ENCODE measurements at regions not wholly inside any gene's neighbourhood (a gene's known extent, or its start where the extent isn't known, plus 50 kb on each side); places are given as distances from the start of the nearest gene placed in this dataset.

DNA sequence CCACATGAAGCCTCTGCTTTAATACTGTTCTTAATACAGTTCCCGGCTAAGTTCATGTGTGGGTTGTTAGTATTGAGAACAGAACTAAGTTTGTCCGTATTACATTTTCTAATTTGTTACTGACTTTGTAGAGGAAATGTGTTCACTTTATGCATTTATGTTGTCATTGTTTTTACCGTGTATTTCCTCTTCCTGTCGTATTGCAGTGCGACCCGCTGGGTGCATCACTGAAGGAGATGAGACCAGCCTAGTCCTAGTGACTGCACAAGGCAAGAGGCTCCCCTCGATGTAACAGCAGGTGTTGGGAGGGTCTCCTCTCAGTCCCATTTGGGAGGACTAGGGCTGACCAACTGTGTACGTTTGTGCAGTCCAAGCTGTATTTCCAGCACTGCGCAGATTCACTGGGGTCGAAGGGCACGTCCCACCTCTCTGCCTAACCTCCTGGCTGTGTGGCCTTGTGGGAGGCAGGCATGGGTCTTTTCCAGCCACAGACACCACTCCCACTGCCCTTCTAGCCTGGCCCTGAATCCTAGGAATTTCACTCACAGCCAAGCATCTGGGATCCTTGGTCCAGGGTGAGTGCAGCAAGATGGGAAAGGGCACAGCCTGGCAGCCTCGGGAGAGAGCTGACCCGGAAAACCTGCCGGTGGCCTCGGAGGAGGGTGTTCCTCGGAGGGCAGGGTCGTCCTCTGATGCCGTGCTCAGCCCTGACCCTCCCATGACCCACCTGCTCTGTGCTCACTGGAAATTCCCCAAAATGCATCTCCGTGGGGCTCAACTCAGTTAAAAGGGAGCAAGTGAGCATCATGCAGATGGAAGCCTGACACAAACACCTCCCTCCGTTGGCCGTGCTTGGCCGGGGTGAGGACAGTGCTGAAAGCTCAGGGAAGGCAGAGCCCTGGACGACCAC lies 63.9 kb upstream of the FAM20C start:
- Histone ChIP-seq H4K20me1 (ENCODE audit: insufficient read depth) (no peaks in the 10 kb centered on the region), H3K4me1 (ENCODE audit: control insufficient read depth in 1 of 2, insufficient read depth in 2 of 2, low read depth in 1 of 2, low read length in 1 of 2) (no peaks in the 10 kb centered on the region; a peak in 1 of 4 replicates), H3K27ac (ENCODE audit: low read depth in 2 of 2, low read length in 1 of 2) (no peak overlapping the region), H3K4me2 (no peak overlapping the region), H3K4me3 (ENCODE audit: low read depth in 2 of 2, low read length in 1 of 2) (no peak overlapping the region), H3K9me2 (no peaks in the 10 kb centered on the region), H3K36me3 (replicated peaks in 1 of 2; ENCODE audit: control insufficient read depth in 1 of 2, insufficient read depth in 2 of 2, low read length in 1 of 2) (no peaks in the 10 kb centered on the region), H3K27me3 (ENCODE audit: insufficient read depth) (no peaks in the 10 kb centered on the region), H3K9ac (no peak overlapping the region), H3F3A (replicated peaks; ENCODE audit: insufficient read depth) (no peaks in the 10 kb centered on the region), H3K9me3 (no peaks in the 10 kb centered on the region), H2AFZ (ENCODE audit: low read depth) (no peak overlapping the region), H3K79me2 (ENCODE audit: insufficient read depth) (no peaks in the 10 kb centered on the region)
- TF ChIP-seq NRF1 (IDR thresholded peaks at IDR 0.05; ENCODE audit: low read depth, low read length) (no peak), POLR2AphosphoS5 (IDR thresholded peaks at IDR 0.05; ENCODE audit: low read depth, low read length) (no peak), GATA2 (CRISPR knock-in tag; IDR thresholded peaks at IDR 0.05) (no peak), ELF1 (IDR thresholded peaks at IDR 0.05) (no peak), RXRA (IDR thresholded peaks at IDR 0.05; ENCODE audit: borderline replicate concordance, low read depth) (no peak), EP300 (IDR thresholded peaks at IDR 0.05; ENCODE audit: borderline replicate concordance in 1 of 2, low read depth in 1 of 2, low read length in 1 of 2) (no peak)
- TF ChIP-seq, protein P1, sequence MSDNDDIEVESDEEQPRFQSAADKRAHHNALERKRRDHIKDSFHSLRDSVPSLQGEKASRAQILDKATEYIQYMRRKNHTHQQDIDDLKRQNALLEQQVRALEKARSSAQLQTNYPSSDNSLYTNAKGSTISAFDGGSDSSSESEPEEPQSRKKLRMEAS (IDR thresholded peaks at IDR 0.05; ENCODE audit: low read depth) = no peak
- TF ChIP-seq, protein P2, sequence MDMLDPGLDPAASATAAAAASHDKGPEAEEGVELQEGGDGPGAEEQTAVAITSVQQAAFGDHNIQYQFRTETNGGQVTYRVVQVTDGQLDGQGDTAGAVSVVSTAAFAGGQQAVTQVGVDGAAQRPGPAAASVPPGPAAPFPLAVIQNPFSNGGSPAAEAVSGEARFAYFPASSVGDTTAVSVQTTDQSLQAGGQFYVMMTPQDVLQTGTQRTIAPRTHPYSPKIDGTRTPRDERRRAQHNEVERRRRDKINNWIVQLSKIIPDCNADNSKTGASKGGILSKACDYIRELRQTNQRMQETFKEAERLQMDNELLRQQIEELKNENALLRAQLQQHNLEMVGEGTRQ (IDR thresholded peaks at IDR 0.05; ENCODE audit: borderline replicate concordance, low read depth, low read length) = no peak
- TF ChIP-seq, protein P3, sequence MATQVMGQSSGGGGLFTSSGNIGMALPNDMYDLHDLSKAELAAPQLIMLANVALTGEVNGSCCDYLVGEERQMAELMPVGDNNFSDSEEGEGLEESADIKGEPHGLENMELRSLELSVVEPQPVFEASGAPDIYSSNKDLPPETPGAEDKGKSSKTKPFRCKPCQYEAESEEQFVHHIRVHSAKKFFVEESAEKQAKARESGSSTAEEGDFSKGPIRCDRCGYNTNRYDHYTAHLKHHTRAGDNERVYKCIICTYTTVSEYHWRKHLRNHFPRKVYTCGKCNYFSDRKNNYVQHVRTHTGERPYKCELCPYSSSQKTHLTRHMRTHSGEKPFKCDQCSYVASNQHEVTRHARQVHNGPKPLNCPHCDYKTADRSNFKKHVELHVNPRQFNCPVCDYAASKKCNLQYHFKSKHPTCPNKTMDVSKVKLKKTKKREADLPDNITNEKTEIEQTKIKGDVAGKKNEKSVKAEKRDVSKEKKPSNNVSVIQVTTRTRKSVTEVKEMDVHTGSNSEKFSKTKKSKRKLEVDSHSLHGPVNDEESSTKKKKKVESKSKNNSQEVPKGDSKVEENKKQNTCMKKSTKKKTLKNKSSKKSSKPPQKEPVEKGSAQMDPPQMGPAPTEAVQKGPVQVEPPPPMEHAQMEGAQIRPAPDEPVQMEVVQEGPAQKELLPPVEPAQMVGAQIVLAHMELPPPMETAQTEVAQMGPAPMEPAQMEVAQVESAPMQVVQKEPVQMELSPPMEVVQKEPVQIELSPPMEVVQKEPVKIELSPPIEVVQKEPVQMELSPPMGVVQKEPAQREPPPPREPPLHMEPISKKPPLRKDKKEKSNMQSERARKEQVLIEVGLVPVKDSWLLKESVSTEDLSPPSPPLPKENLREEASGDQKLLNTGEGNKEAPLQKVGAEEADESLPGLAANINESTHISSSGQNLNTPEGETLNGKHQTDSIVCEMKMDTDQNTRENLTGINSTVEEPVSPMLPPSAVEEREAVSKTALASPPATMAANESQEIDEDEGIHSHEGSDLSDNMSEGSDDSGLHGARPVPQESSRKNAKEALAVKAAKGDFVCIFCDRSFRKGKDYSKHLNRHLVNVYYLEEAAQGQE (IDR thresholded peaks at IDR 0.05; ENCODE audit: low read depth, low read length) = no peak
- ChIA-PET CTCF (no interaction called here), POLR2A (no interaction called here)
- WGBS (ENCODE audit: low lambda C conversion rate) = 68% methylated on average over 20 of the region's 23 CpGs
- DNase-seq = no peak
